ENCODE measurements at regions not wholly inside any gene's neighbourhood (a gene's known extent, or its start where the extent isn't known, plus 50 kb on each side); places are given as distances from the start of the nearest gene placed in this dataset.

DNA sequence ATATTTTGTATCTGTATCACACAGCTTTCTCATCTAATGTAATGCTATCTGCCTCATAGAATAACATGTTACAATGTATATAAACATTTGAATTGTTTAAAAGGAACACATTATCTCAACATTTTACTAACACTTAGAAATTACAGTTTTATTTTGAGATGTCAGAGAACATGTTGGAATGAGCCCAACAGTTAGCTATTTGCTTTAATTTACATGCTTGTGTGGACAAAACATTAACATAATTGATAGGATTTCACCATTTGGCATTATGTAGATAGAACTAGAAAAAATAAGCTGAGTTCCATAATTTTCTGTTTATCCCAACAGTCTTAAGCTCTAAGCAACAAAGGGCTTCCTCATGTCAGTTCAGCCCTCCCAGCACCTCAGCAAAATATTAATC, 330.9 kb downstream of the LMBRD1 start:
- TF ChIP-seq, protein P1, sequence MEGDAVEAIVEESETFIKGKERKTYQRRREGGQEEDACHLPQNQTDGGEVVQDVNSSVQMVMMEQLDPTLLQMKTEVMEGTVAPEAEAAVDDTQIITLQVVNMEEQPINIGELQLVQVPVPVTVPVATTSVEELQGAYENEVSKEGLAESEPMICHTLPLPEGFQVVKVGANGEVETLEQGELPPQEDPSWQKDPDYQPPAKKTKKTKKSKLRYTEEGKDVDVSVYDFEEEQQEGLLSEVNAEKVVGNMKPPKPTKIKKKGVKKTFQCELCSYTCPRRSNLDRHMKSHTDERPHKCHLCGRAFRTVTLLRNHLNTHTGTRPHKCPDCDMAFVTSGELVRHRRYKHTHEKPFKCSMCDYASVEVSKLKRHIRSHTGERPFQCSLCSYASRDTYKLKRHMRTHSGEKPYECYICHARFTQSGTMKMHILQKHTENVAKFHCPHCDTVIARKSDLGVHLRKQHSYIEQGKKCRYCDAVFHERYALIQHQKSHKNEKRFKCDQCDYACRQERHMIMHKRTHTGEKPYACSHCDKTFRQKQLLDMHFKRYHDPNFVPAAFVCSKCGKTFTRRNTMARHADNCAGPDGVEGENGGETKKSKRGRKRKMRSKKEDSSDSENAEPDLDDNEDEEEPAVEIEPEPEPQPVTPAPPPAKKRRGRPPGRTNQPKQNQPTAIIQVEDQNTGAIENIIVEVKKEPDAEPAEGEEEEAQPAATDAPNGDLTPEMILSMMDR (IDR thresholded peaks at IDR 0.05), result no peak
- TF ChIP-seq POLR2A (IDR thresholded peaks at IDR 0.05), result no peak
